Tibial nerve (tissue), 4 donors: ENCODE measurements at regions not wholly inside any gene's neighbourhood (a gene's known extent, or its start where the extent isn't known, plus 50 kb on each side); places are given as distances from the start of the nearest gene placed in this dataset.

Source experiments
- EP300 ChIP-seq, 2 donors: sonication (generic); formaldehyde crosslinking; IDR thresholded peaks; one replicate each; pipeline ENCODE4 v1.6.1; 2017; ENCODE audit warnings: antibody characterized with exemption in 2 of 2, mild to moderate bottlenecking in 1 of 2
- POLR2A ChIP-seq, 2 donors: fragments of 450-650 bp; IDR thresholded peaks; one replicate each; pipeline ENCODE4 v1.6.1; 2017; ENCODE audit warnings: antibody characterized with exemption in 2 of 2, mild to moderate bottlenecking in 2 of 2, moderate library complexity in 2 of 2
- TF ChIP-seq, protein P1 (sequence below), 5 experiments: fragments of 200-600 bp in 3 of 5; fragments of 450-650 bp in 2 of 5; sonication (generic) in 3 of 5; IDR thresholded peaks; one replicate each; pipeline ENCODE4 v1.5.1; 2016 to 2019; ENCODE audit warnings: antibody characterized with exemption in 5 of 5, mild to moderate bottlenecking in 3 of 5, moderate library complexity in 2 of 5

DNA sequence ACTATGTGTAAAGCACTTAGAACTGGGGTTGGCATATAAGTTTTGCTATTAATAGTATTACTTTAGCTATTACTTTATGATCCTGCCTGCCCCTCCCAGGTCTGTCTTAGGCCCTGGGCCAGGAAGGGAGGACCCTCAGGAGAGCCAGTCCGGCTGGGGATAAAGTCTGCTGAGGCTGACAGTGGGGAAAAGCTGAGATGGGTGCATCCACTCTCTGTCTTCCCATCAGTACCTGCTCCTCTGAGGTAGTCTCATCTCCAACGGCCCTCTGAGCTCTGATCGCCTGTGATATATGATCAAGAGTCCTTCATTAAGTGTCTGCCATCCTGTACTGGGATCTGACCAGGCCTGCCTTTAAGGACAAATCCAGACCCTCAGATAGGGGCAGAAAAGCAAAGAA is 156.5 kb upstream of the PJA1 start:
- TF ChIP-seq, protein P1, sequence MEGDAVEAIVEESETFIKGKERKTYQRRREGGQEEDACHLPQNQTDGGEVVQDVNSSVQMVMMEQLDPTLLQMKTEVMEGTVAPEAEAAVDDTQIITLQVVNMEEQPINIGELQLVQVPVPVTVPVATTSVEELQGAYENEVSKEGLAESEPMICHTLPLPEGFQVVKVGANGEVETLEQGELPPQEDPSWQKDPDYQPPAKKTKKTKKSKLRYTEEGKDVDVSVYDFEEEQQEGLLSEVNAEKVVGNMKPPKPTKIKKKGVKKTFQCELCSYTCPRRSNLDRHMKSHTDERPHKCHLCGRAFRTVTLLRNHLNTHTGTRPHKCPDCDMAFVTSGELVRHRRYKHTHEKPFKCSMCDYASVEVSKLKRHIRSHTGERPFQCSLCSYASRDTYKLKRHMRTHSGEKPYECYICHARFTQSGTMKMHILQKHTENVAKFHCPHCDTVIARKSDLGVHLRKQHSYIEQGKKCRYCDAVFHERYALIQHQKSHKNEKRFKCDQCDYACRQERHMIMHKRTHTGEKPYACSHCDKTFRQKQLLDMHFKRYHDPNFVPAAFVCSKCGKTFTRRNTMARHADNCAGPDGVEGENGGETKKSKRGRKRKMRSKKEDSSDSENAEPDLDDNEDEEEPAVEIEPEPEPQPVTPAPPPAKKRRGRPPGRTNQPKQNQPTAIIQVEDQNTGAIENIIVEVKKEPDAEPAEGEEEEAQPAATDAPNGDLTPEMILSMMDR (IDR thresholded peaks at IDR 0.05): no peak
- TF ChIP-seq POLR2A (IDR thresholded peaks at IDR 0.05) (no peak), EP300 (IDR thresholded peaks at IDR 0.05) (no peak)
